ENCODE measurements at regions not wholly inside any gene's neighbourhood (a gene's known extent, or its start where the extent isn't known, plus 50 kb on each side); places are given as distances from the start of the nearest gene placed in this dataset.

DNA sequence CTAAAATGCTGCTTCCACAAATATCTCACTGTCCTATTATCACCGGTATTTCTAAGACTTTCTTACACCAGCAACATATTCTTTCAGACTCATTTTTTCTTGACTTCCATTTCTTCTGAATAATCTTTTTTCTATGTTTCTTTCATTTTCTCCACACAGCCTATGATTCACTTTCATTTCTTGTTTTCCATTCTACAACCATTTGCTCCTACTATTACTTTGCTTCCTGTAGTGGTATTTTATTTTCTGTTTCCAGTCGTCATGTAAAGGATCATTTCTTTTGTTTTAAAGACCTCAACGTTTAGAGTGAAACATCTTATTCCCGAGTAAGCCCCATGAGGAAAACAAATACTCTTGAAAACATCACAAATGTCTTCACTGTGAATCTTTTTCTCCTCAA, 182.2 kb upstream of the MDGA2 start:
- no peak overlapping the region for H3K4me3 ChIP-seq (ENCODE audit: low read depth, low read length)
- TF ChIP-seq, protein P1, sequence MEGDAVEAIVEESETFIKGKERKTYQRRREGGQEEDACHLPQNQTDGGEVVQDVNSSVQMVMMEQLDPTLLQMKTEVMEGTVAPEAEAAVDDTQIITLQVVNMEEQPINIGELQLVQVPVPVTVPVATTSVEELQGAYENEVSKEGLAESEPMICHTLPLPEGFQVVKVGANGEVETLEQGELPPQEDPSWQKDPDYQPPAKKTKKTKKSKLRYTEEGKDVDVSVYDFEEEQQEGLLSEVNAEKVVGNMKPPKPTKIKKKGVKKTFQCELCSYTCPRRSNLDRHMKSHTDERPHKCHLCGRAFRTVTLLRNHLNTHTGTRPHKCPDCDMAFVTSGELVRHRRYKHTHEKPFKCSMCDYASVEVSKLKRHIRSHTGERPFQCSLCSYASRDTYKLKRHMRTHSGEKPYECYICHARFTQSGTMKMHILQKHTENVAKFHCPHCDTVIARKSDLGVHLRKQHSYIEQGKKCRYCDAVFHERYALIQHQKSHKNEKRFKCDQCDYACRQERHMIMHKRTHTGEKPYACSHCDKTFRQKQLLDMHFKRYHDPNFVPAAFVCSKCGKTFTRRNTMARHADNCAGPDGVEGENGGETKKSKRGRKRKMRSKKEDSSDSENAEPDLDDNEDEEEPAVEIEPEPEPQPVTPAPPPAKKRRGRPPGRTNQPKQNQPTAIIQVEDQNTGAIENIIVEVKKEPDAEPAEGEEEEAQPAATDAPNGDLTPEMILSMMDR (IDR thresholded peaks at IDR 0.05; ENCODE audit: insufficient read depth, low read depth, low read length), result no peak
- no peak for DNase-seq (ENCODE audit: low read depth)

DNA sequence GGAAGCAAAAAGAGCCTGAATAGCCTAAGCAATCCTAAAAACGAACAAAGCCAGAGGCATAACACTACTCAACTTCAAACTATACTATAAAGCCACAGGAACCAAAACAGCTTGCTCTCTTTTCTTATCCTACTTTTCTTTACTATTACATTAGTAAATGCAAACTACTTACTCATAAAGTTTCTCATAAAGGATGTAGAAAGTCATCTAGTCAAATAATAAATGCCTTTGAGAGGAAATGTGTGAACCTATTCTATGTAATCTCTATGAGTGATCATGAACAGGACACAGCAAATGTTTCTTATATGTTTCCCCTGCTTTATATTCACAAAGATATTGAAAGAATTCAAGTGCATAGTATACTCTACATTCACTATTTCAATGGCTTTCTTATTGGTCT, 176.9 kb upstream of the MDGA2 start:
- H3K4me3 ChIP-seq (ENCODE audit: low read depth, low read length), result no peak overlapping the region
- DNase-seq (ENCODE audit: low read depth), result no peak
- TF ChIP-seq, protein P1 (IDR thresholded peaks at IDR 0.05; ENCODE audit: insufficient read depth, low read depth, low read length), result no peak

DNA sequence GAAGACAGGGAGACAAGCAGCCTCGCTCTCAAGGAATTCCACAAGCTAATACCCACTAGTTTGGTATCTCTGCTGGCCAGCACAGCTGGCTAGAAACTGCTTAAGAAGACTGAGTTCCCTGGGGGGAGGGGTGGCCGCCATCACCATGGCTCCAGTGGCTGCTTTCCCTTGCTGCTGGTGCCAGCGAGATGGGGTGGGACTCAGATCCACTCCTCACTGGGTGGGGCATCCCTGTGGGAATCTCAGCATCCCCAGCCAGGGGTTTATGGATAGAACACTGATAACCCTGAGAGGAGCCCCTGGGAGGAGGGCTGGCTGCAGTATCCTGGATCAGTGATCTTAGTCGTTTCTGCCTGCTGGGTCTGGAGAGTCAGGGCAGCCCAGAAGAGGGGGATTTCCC, 170.6 kb upstream of the MDGA2 start:
- TF ChIP-seq, protein P1 (IDR thresholded peaks at IDR 0.05; ENCODE audit: insufficient read depth, low read depth, low read length), result no peak
- DNase-seq (ENCODE audit: low read depth), result no peak
- H3K4me3 ChIP-seq (ENCODE audit: low read depth, low read length), result no peak overlapping the region

DNA sequence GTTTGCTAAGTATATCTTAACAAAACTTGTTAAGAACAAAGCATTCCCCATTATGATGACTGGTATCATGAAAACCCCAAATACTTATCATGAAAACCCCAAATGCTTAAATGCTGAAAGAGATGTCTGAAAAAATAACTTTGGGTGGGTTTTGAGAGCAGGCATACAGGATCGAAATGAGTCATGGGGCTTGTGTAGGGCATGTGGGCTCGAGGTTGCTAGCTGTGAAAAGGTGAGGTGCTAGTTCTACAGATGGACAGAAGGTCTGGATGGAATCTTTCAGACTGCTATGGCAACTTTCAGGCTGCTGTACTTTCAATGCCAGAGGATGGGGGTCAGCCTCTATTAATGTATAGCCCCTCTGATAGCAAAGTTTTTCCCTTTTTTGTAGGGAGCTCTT, 167.8 kb upstream of the MDGA2 start:
- no peak overlapping the region for H3K4me3 ChIP-seq (ENCODE audit: low read depth, low read length)
- DNase-seq (ENCODE audit: low read depth), result no peak
- TF ChIP-seq, protein P1 (IDR thresholded peaks at IDR 0.05; ENCODE audit: insufficient read depth, low read depth, low read length), result no peak

DNA sequence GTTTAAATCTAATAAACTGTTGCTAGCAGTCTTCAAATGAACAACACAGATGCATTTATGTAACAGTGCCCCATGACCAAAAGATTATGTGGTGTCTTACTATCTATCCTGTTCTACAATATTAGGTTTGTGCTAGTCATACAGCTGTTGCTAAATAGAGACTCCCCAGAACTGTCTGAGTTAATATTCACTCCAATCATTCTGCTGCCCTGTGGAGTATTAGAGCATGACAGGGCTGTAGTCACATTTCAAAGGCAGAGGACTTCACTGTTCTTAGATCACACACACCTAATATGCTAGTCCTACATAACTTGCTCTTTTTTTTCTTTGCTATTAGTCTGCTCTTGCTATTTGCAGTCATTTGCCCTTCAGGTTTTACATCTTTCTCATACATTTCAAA, 157.6 kb upstream of the MDGA2 start:
- H3K4me3 ChIP-seq (ENCODE audit: low read depth, low read length), result no peak overlapping the region
- TF ChIP-seq, protein P1 (IDR thresholded peaks at IDR 0.05; ENCODE audit: insufficient read depth, low read depth, low read length), result no peak
- DNase-seq (ENCODE audit: low read depth), result no peak

DNA sequence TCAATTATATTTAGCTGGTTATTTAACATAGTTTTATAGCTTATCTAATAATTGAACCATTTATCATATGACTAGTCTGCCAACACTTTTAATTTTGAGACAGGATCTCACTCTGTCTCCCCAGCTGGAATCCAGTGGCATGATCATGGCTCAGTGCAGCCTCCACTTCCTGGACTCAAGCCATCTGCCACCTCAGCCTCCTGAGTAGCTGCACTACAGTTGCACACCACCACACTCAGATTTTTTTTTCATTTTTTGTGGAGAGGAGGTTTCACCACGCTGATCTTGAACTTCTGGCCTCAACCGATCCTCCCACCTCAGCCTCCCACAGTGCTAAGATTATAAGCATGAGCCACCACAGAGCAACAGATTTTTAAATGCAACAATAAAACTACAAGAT, 151.4 kb upstream of the MDGA2 start:
- TF ChIP-seq, protein P1 (IDR thresholded peaks at IDR 0.05; ENCODE audit: insufficient read depth, low read depth, low read length), result no peak
- no peak overlapping the region for H3K4me3 ChIP-seq (ENCODE audit: low read depth, low read length)
- no peak for DNase-seq (ENCODE audit: low read depth)

DNA sequence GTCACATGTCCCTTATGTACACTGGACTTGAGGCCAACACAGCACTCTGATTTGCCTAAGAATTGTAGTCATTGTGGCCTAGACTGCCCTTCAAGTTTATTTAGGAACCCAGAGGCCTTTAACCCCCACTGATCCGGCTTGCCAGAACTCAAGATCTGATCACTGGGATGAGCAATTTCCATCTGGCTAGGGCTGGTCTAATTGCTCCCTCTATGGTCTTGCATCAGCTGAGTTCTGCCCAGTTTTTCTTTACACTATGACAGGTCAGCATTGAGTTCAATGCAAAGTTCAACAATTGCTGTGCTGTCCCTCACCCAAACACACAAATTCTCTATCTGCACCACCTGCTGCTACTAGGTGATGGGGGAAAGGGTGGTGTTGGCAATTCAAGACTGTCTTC, 146.9 kb upstream of the MDGA2 start:
- TF ChIP-seq, protein P1 (IDR thresholded peaks at IDR 0.05; ENCODE audit: insufficient read depth, low read depth, low read length), result no peak
- DNase-seq (ENCODE audit: low read depth), result no peak
- no peak overlapping the region for H3K4me3 ChIP-seq (ENCODE audit: low read depth, low read length)

Measured in fibroblast of villous mesenchyme (primary cell).